ENCODE measurements at regions not wholly inside any gene's neighbourhood (a gene's known extent, or its start where the extent isn't known, plus 50 kb on each side); places are given as distances from the start of the nearest gene placed in this dataset.

- CTCF ChIA-PET: no interaction called here
These were observed 302.9 kb upstream of the NXPH2 start for GRCh38 chr2:139083121-139083520.

GRCh38 chr2:139080244-139080643 lies 300.1 kb upstream of the NXPH2 start:
- ChIA-PET CTCF (no interaction called here), POLR2A (no interaction called here)
- H3K36me3 ChIP-seq (ENCODE audit: control insufficient read depth in 2 of 2, insufficient read depth in 1 of 2, low read length in 2 of 2): no peaks in the 10 kb centered on the region
- H3K9me3 ChIP-seq (ENCODE audit: control insufficient read depth, insufficient read depth, low read depth, low read length): no peaks in the 10 kb centered on the region
- H3K27ac ChIP-seq (ENCODE audit: extremely low read depth, low read depth, low read length): no peak overlapping the region
- H3K4me3 ChIP-seq (ENCODE audit: low read depth, low read length): no peak overlapping the region
- TF ChIP-seq ZNF416 (tag by site-specific recombination; IDR thresholded peaks at IDR 0.05) (no peak), ZNF791 (tag by site-specific recombination; IDR thresholded peaks at IDR 0.05) (no peak), HOXC10 (CRISPR knock-in tag; IDR thresholded peaks at IDR 0.05) (no peak), KLF17 (tag by site-specific recombination; IDR thresholded peaks at IDR 0.05) (no peak), ZNF16 (tag by site-specific recombination; IDR thresholded peaks at IDR 0.05; ENCODE audit: low read depth) (no peak), BCL11B (tag by site-specific recombination; IDR thresholded peaks at IDR 0.05; ENCODE audit: low read depth) (no peak), ZNF785 (tag by site-specific recombination; IDR thresholded peaks at IDR 0.05) (no peak), ZNF211 (tag by site-specific recombination; IDR thresholded peaks at IDR 0.05; ENCODE audit: low read depth) (no peak), ZNF514 (tag by site-specific recombination; IDR thresholded peaks at IDR 0.05) (no peak), ZNF121 (tag by site-specific recombination; IDR thresholded peaks at IDR 0.05) (no peak)
- H3K4me1 ChIP-seq (ENCODE audit: control insufficient read depth, insufficient read depth, low read length): no peaks in the 10 kb centered on the region

More at GRCh38 chr2:139083121-139083520, 302.9 kb upstream of the NXPH2 start:
- no peaks in the 10 kb centered on the region for H3K4me1 ChIP-seq (ENCODE audit: control insufficient read depth, insufficient read depth, low read length)
- H3K9me3 ChIP-seq (ENCODE audit: control insufficient read depth, insufficient read depth, low read depth, low read length): no peaks in the 10 kb centered on the region
- H3K4me3 ChIP-seq (ENCODE audit: low read depth, low read length): no peak overlapping the region
- TF ChIP-seq ZNF354C (tag by site-specific recombination; IDR thresholded peaks at IDR 0.05; ENCODE audit: borderline replicate concordance, low read depth) (no peak), ZBTB48 (tag by site-specific recombination; IDR thresholded peaks at IDR 0.05) (no peak), OSR2 (tag by site-specific recombination; IDR thresholded peaks at IDR 0.05) (no peak), ZNF280D (tag by site-specific recombination; IDR thresholded peaks at IDR 0.05) (no peak), ZSCAN18 (tag by site-specific recombination; IDR thresholded peaks at IDR 0.05) (no peak), ZBTB21 (tag by site-specific recombination; IDR thresholded peaks at IDR 0.05) (no peak), KLF16 (tag by site-specific recombination; IDR thresholded peaks at IDR 0.05) (no peak), BCL11B (tag by site-specific recombination; IDR thresholded peaks at IDR 0.05; ENCODE audit: low read depth) (no peak), ZNF585B (tag by site-specific recombination; IDR thresholded peaks at IDR 0.05) (no peak), ZNF211 (tag by site-specific recombination; IDR thresholded peaks at IDR 0.05; ENCODE audit: low read depth) (no peak), ZBTB20 (tag by site-specific recombination; IDR thresholded peaks at IDR 0.05) (no peak), KLF17 (tag by site-specific recombination; IDR thresholded peaks at IDR 0.05) (no peak), GLI4 (tag by site-specific recombination; IDR thresholded peaks at IDR 0.05) (no peak), ZNF157 (tag by site-specific recombination; IDR thresholded peaks at IDR 0.05) (no peak), ZNF621 (tag by site-specific recombination; IDR thresholded peaks at IDR 0.05) (no peak), ZNF184 (tag by site-specific recombination; IDR thresholded peaks at IDR 0.05) (no peak)
- no peaks in the 10 kb centered on the region for H3K36me3 ChIP-seq (ENCODE audit: control insufficient read depth in 2 of 2, insufficient read depth in 1 of 2, low read length in 2 of 2)
- POLR2A ChIA-PET: interaction anchor here (0.6 kb wide), 1 partner anchor 21 kb away, joined by 7 read pairs; no protein-coding TSS in a partner anchor
- no peak overlapping the region for H3K27ac ChIP-seq (ENCODE audit: extremely low read depth, low read depth, low read length)
